Stimulated activated CD8-positive, alpha-beta memory T cell treated with anti-CD3 and anti-CD28 coated beads, Interleukin-4, amount 100 ng/mL, for 24 hours (primary cell): ENCODE measurements at regions not wholly inside any gene's neighbourhood (a gene's known extent, or its start where the extent isn't known, plus 50 kb on each side); places are given as distances from the start of the nearest gene placed in this dataset.

Source experiments
- DNase-seq: peaks from one replicate; pipeline ENCODE4 v3.0.0-alpha.2; 2020; ENCODE audit warnings: low read depth

DNA sequence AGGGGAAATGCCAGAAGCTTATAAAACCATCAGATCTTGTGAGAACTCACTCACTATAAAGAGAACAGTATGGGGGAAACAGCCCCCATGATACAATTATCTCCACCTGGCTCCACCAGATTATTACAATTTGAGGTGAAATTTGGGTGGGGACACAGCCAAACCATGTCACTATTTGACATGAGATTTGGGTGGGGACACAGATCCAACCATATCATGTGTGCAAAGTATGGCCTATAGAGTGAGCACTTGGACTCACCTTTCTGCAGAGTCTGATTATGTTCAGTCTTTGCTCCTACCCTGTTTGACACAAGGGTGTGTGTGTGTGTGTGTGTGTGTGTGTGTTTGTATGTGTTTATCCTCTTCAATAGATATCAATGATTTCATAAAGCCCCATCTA, 287.5 kb downstream of the ZNF536 start:
- DNase-seq, result no peak

DNA sequence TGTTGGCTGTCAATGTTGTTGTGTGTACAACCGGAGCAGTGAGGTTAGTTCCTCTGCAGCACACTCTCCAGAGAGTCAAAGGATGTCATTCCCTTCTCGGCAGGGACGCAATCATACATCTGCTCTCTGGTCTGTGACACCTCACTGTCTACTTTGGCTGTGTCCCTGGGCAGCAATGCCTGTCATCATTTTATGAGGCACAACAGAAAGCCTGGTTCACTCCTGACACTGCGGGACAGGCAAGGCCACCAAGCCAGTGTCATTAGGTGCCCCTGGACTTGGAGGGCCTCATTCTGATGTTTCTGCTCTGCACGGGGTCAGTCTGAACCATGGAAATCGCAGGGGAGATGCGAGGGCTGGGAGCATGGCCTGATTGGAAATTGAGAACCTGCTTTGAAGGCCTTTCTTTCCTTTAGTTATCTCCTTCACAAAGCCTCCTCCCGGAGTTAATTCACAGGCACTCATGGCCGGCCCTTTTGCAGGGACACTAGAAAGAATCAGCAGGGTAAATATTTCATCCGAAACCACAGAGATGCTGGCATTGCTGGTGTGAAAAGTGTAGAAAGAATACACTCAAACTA, 284.4 kb downstream of the ZNF536 start:
- no peak for DNase-seq

DNA sequence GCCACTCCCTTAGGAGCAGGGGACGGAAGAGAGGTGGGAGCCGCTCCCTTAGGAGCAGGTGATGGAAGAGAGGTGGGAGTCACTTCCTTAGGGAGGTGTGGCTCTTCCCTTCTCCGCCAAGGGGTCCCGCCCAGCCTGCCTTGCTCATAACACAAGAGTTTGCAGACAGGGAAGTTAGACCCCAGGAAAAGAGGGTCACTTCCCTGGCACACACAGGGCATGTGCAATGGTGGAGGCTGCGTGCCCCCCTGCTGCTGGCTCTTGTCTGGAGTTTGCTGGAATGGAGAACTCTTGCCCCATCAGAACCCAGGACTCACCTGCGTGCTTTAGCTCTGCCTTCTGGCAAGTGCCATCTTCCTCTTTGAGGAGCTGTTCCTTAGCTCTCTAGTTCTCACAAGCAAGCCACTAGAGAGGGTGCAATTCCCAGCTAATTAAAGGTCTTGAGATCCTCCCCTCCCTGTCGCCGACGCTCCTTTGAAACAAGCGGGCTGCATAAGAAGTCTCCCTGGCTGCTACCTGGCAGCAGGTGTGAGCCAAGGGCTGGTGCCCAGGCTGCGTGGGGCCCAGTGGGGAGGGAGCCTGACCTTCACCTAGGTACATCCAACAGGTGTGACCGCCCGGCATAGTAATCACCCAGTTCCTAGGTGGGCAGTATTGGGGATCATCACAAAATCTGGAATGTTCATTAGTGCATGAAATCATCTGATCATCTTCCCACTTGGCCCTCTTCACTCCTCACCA, 281.6 kb downstream of the ZNF536 start:
- no peak for DNase-seq

- DNase-seq, result no peak
Measured at GRCh38 chr19:30652751-30653150, 280.6 kb downstream of the ZNF536 start.

DNA sequence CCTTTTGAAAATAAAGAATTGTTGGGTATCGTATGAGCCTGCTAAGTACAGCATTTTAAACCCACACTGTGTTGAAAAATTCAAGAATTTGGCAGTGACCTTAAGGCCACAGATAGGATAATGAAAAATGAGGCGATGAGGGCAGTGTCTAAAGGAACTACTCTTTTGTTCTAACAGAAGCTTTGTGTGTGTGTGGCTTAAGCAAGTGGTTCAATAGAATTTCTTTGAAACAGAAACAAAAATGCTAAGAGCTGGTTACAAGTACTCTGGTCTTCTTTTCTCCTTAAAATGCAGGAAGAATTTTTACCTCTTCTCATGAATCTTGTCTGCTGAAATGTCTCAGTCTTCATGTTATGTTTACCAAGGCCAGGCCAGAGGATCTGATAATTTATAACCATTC, 279.5 kb downstream of the ZNF536 start:
- DNase-seq, result no peak

GRCh38 chr19:30651066-30651465, 278.9 kb downstream of the ZNF536 start:
- DNase-seq, result no peak

DNA sequence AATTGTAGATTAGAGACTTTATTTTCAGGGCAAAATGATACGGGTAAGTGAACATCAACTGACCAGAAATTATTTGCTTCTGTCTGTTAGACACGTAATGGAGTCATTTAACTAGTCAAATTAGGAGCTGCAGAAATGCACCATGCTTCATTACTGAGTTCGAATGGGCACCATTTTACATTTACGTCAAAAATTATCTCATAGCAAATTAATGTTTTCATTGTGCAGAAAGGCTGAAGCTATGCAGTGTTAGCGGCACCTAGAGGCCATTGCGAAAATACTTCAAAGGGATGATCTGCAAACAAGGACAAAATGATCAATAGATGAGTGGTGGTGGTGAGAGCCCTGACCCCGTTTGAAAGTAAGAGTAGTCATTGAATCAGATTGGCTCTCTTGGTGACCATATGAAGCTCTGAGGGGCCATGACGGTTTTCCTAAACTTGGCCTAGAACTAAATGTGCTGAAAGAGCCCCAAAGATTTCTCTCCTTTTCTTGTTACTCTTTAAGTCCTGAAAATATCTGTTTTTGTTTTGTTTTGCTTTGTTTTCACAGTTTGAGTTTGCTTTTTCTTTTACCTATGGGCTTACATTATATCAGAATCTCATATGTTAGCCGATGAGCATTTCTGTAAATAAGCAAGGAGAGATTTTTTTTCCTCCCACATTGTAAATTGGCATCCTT, 277.9 kb downstream of the ZNF536 start:
- no peak for DNase-seq

GRCh38 chr19:30648866-30649862, 277.0 kb downstream of the ZNF536 start:
- no peak for DNase-seq

GRCh38 chr19:30647891-30648720, 275.9 kb downstream of the ZNF536 start:
- DNase-seq, result no peak

DNA sequence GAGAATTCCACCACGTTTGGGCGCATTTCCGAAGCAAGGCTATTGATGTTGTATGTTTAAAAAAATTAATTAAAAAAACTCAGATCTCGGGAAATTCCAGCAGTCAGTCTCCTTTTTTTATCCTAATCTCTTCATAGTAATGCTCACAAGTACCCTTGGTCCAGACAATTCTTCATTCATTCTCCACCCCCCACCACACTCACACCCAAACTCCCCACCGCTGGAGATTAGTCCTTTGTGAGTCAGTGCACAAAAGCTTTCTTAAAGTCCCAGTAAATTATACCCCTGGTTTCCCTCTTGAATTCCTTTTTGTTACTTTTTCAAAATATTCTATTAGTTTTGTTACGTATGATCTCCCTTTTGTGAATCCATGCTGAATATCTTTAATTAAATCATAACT, 274.6 kb downstream of the ZNF536 start:
- DNase-seq, result no peak

DNA sequence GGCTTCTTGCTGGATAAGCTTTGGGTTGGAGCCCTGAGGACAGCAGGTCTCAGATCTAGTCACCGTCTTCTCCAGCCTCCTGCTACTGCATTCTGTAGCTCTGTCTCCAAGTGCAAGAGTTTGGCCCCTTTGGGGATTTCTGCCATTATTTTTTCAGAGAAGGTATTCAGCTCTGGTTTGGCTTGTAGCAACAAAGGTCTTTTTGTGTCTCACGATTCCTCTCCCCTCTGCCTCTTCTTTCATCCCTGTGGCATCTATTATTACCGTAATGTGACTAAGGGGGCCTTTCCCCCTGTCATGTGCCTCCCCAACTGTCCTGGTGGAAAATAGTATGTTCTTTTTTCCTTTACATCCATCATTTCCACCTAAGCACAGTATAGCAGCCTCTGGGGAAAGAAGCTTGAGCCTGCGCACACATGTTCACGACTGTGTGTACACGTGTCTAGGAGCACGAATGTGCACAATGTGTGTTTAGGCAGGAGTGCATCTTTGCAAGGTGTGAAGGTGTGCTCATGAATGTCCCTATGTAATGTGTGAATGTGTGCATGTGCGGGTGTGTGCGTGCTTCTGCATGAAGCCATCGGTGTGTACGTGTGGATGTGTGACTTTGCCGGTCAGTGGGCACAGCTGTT, 273.9 kb downstream of the ZNF536 start:
- DNase-seq, result no peak

GRCh38 chr19:30640252-30640965, 268.2 kb downstream of the ZNF536 start:
- DNase-seq, result no peak

- no peak for DNase-seq
Measured at GRCh38 chr19:30638889-30639288, 266.7 kb downstream of the ZNF536 start.

DNA sequence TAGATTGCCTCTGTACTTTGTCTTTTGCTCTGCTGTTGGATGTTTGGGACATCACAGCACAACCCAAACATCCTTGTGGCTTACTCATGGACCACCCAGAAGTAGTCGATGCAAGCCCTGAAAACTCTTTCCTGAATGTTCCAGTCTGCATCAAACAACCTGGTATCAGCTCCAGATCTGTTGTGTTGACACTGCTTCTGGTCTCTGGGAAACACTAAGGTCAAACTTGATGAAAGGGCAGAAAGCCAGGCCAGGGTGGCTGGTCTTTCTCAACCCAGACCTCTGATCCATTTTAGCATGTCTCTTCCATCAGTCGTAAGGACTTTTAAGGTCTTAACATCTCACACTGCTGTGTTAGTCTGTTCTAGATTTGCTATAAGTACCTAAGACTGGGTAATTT, 265.7 kb downstream of the ZNF536 start:
- DNase-seq, result no peak

DNA sequence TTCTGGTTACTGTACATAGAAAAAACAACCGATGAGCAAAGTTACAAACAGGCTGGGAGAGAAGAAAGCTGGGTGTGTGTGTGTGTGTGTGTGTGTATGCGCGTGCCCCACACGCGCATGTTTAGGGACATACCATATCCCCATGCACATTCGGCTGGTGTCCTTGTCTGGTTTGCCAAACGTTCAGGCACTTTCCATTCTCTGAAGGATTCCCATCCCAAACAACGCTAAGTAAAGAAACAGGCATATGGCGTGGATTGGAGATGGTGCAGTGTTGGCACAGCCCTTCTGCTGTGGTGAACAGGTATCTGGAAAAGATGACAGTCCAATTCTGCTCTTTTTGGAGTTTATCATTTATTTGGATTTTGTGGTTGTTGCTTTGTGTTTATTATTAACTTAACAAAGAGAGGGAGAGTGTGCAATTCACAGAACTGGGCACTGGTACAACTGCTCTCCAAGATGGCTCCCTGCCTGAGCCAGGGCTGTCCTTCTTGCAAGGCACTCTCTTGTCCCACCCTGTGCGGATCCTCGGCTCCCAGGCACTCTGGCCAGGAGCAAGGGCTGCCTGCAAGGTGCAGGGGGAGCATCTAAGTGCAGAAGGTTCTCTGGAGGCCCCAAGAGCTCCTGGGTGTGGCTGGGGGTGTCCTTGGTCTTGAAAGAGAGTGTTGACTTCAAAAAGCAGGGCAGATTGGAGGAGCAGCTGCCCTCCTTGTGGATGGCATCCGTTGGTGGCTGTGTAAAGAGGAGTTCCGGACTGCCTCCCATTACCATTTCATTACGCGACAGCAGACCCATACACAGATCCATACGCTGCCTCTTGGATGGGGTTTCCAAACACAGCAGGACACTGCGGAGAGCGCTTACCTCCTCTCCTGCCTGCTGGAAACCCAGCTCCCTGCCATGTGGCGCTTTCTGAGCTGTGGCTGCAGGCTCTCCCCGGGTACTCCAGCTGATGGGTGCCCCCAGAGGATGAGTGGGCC, 263.1 kb downstream of the ZNF536 start:
- no peak for DNase-seq

DNA sequence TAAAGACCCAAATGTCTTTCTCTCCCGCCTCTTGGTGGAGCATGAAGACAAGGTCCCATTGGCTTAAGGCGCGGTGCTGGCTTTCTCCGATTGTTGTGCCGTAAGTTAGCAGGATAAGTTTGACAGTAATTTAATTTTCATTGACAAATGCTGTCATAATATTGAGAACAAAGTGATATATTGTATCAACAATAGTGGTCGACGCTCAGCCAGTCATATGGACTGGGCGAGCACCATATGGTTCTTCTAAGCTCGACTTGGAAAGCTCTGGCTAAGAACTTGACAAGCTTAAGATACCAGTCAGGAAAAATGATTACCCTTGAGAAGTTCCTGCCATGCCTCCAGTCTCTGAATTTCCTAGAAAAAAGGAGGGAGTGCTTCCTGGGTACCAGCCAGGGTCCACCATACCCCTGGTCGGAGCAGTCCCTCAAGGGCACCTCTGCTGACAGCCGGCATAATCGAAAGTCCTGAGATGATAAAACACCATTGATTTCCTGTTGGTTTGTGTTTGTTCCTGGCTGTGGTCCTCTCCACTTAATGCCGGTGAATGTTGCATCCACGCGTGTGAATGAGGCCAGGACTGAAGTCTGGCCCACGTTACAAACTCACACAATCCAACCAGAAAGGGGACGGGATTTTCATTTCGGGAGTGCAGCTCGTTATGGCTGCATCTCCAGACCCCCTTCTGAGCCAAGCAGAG, 262.1 kb downstream of the ZNF536 start:
- no peak for DNase-seq

GRCh38 chr19:30631033-30631370, 258.8 kb downstream of the ZNF536 start:
- no peak for DNase-seq

- DNase-seq, result no peak
Measured at GRCh38 chr19:30630289-30631032, 258.3 kb downstream of the ZNF536 start.
